ENCODE measurements at regions not wholly inside any gene's neighbourhood (a gene's known extent, or its start where the extent isn't known, plus 50 kb on each side); places are given as distances from the start of the nearest gene placed in this dataset.

GRCh38 chr7:125390981-125391380 lies 461.4 kb upstream of the POT1 start:
- DNase-seq (no peak), ATAC-seq (no peak)
- no peaks in the 10 kb centered on the region for H3K36me3 ChIP-seq
- H3K27me3 ChIP-seq = no peaks in the 10 kb centered on the region
- no peak overlapping the region for H3K27ac ChIP-seq
- no peaks in the 10 kb centered on the region for H3K4me1 ChIP-seq
- intact Hi-C loops (cut with DNase I; ENCODE audit: low total_unique reads) (no loop called here), in situ Hi-C loops (cut with MboI; ENCODE audit: low sequenced_read_pairs in 4 of 4) (no loop called here)
- H3K4me3 ChIP-seq = no peak overlapping the region
- no peak for TF ChIP-seq CTCF (IDR thresholded peaks at IDR 0.05 in 4 of 5, conservative IDR thresholded peaks at IDR 0.05 in 1 of 5)
- H3K9me3 ChIP-seq = no peaks in the 10 kb centered on the region

- no peak for DNase-seq
- Histone ChIP-seq H3K9me3 (no peaks in the 10 kb centered on the region), H3K27ac (no peak overlapping the region), H3K4me3 (no peak overlapping the region), H3K4me1 (no peaks in the 10 kb centered on the region), H3K36me3 (no peaks in the 10 kb centered on the region), H3K27me3 (no peaks in the 10 kb centered on the region)
- in situ Hi-C loops (cut with MboI; ENCODE audit: low sequenced_read_pairs in 4 of 4) = no loop called here
- no peak for TF ChIP-seq CTCF (IDR thresholded peaks at IDR 0.05 in 4 of 5, conservative IDR thresholded peaks at IDR 0.05 in 1 of 5)
- TF ChIP-seq POLR2A (IDR thresholded peaks at IDR 0.05) = no peak
- intact Hi-C loops (cut with DNase I; ENCODE audit: low total_unique reads) = no loop called here
- no peak for ATAC-seq
Measured at GRCh38 chr7:125386211-125386610, 456.6 kb upstream of the POT1 start.

- intact Hi-C loops (cut with DNase I; ENCODE audit: low total_unique reads) (no loop called here), in situ Hi-C loops (cut with MboI; ENCODE audit: low sequenced_read_pairs in 4 of 4) (no loop called here)
- TF ChIP-seq CTCF (IDR thresholded peaks at IDR 0.05 in 4 of 5, conservative IDR thresholded peaks at IDR 0.05 in 1 of 5) (no peak), POLR2A (IDR thresholded peaks at IDR 0.05) (no peak)
- ATAC-seq (no peak), DNase-seq (no peak)
- no peaks in the 10 kb centered on the region for H3K36me3 ChIP-seq
- no peaks in the 10 kb centered on the region for H3K4me1 ChIP-seq
- H3K27me3 ChIP-seq = no peaks in the 10 kb centered on the region
- no peak overlapping the region for H3K4me3 ChIP-seq
- H3K27ac ChIP-seq = no peak overlapping the region
- no peaks in the 10 kb centered on the region for H3K9me3 ChIP-seq
Measured at GRCh38 chr7:125383324-125383723, 453.7 kb upstream of the POT1 start.

- Histone ChIP-seq H3K36me3 (no peaks in the 10 kb centered on the region), H3K27ac (no peak overlapping the region), H3K4me3 (no peak overlapping the region), H3K4me1 (no peaks in the 10 kb centered on the region), H3K27me3 (no peaks in the 10 kb centered on the region), H3K9me3 (no peaks in the 10 kb centered on the region)
- ATAC-seq = no peak
- TF ChIP-seq CTCF (IDR thresholded peaks at IDR 0.05 in 4 of 5, conservative IDR thresholded peaks at IDR 0.05 in 1 of 5) (no peak), POLR2A (IDR thresholded peaks at IDR 0.05) (no peak)
- in situ Hi-C loops (cut with MboI; ENCODE audit: low sequenced_read_pairs in 4 of 4) (no loop called here), intact Hi-C loops (cut with DNase I; ENCODE audit: low total_unique reads) (no loop called here)
- DNase-seq = no peak
Measured at GRCh38 chr7:125382401-125382800, 452.8 kb upstream of the POT1 start.

DNA sequence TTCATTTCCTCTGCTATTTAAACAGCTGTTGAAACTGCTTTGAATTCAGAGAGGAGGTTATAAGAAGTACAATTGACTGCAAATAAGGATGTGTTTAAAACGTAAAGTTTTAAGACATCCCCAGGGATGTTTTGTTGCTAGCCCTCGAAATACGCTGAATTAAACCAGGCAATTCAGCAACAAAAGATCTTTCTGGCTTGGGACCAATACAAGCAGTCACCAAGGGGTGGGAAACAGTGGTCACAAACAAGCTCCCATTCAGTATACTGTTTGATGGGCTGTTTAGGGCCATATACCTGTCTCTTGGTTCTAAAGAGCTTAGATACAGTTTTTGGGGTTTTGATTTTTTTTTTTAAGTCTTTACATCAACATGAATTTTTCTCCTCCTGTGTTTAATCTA lies 446.3 kb upstream of the POT1 start:
- H3K4me1 ChIP-seq = no peaks in the 10 kb centered on the region
- H3K27me3 ChIP-seq = no peaks in the 10 kb centered on the region
- DNase-seq (no peak), ATAC-seq (no peak)
- intact Hi-C loops (cut with DNase I; ENCODE audit: low total_unique reads) (no loop called here), in situ Hi-C loops (cut with MboI; ENCODE audit: low sequenced_read_pairs in 4 of 4) (no loop called here)
- H3K9me3 ChIP-seq = no peaks in the 10 kb centered on the region
- no peaks in the 10 kb centered on the region for H3K36me3 ChIP-seq
- H3K4me3 ChIP-seq = no peak overlapping the region
- TF ChIP-seq POLR2A (IDR thresholded peaks at IDR 0.05) (no peak), CTCF (IDR thresholded peaks at IDR 0.05 in 4 of 5, conservative IDR thresholded peaks at IDR 0.05 in 1 of 5) (no peak)
- no peak overlapping the region for H3K27ac ChIP-seq

Data from gastrocnemius medialis (tissue), 4 donors.